RWPE2 (cell line): ENCODE measurements at regions not wholly inside any gene's neighbourhood (a gene's known extent, or its start where the extent isn't known, plus 50 kb on each side); places are given as distances from the start of the nearest gene placed in this dataset.
A peak's percentile ranks its signal among the peaks of the same experiment; 100 is the strongest.

Source experiments
- ATAC-seq: fragments of 200-7000 bp; cut with Tn5 transposase; 3 replicates; pipeline ENCODE4 v1.9.1; 2021; ENCODE audit warnings: low read depth
- DNase-seq: peaks from one replicate; pipeline ENCODE4 v3.0.0-alpha.2; 2020; ENCODE audit warnings: low spot score
- H3K27ac ChIP-seq: fragments of 450-650 bp; 2 replicates; pipeline ENCODE4 v1.5.1; 2017; ENCODE audit warnings: mild to moderate bottlenecking; ENCODE audit not compliant: poor library complexity, severe bottlenecking
- H3K27me3 ChIP-seq: fragments of 250-450 bp; sonication (Bioruptor Pico); 2 replicates; pipeline ENCODE4 v1.5.1; 2021; ENCODE audit warnings: mild to moderate bottlenecking, moderate library complexity; ENCODE audit not compliant: insufficient read depth, poor library complexity, severe bottlenecking
- H3K36me3 ChIP-seq: fragments of 250-450 bp; sonication (Bioruptor Pico); 2 replicates; pipeline ENCODE4 v1.5.1; 2020; ENCODE audit warnings: low read depth, mild to moderate bottlenecking, moderate library complexity
- H3K4me1 ChIP-seq: fragments of 250-450 bp; sonication (Bioruptor Pico); 2 replicates; pipeline ENCODE4 v1.5.1; 2021; ENCODE audit warnings: mild to moderate bottlenecking, moderate library complexity; ENCODE audit not compliant: insufficient read depth, poor library complexity, severe bottlenecking
- H3K4me3 ChIP-seq: fragments of 250-450 bp; sonication (Bioruptor Pico); 2 replicates; pipeline ENCODE4 v1.5.1; 2021; ENCODE audit warnings: mild to moderate bottlenecking, moderate library complexity; ENCODE audit not compliant: severe bottlenecking
- H3K9me3 ChIP-seq: fragments of 250-450 bp; sonication (Bioruptor Pico); 2 replicates; pipeline ENCODE4 v1.5.1; 2021; ENCODE audit warnings: mild to moderate bottlenecking, moderate library complexity; ENCODE audit not compliant: severe bottlenecking
- CTCF ChIP-seq: fragments of 450-650 bp; IDR thresholded peaks from one replicate; pipeline ENCODE4 v1.5.1; 2017; ENCODE audit warnings: mild to moderate bottlenecking, moderate library complexity; ENCODE audit not compliant: poor library complexity, severe bottlenecking

GRCh38 chr6:134374491-134375219 lies 56.7 kb upstream of the SGK1 start:
- no peak for TF ChIP-seq CTCF
- Histone ChIP-seq H3K4me1 (peaks cover 21% of the 10 kb centered on the region), H3K9me3 (no peaks in the 10 kb centered on the region), H3K36me3 (no peaks in the 10 kb centered on the region), H3K4me3 (no peak overlapping the region), H3K27ac (peak overlapping the region; percentile 1), H3K27me3 (no peaks in the 10 kb centered on the region)
- ATAC-seq (no peak), DNase-seq (no peak)

- no peaks in the 10 kb centered on the region for H3K27me3 ChIP-seq
- peak overlapping the region; percentile 35 for H3K27ac ChIP-seq
- DNase-seq (no peak), ATAC-seq (no peak)
- TF ChIP-seq CTCF: no peak
- peaks cover 15% of the 10 kb centered on the region for H3K4me1 ChIP-seq
- no peaks in the 10 kb centered on the region for H3K36me3 ChIP-seq
- no peak overlapping the region for H3K4me3 ChIP-seq
- H3K9me3 ChIP-seq: no peaks in the 10 kb centered on the region
Observed at GRCh38 chr6:134373993-134374392, 56.1 kb upstream of the SGK1 start.

GRCh38 chr6:134373282-134373922 lies 55.5 kb upstream of the SGK1 start:
- H3K4me3 ChIP-seq: no peak overlapping the region

GRCh38 chr6:134372603-134373281 lies 54.8 kb upstream of the SGK1 start:
- DNase-seq: no peak
- Histone ChIP-seq H3K4me1 (peaks cover 9% of the 10 kb centered on the region), H3K36me3 (no peaks in the 10 kb centered on the region), H3K9me3 (no peaks in the 10 kb centered on the region), H3K27ac (peak overlapping the region; percentile 35), H3K27me3 (no peaks in the 10 kb centered on the region), H3K4me3 (no peak overlapping the region)
- TF ChIP-seq CTCF: no peak
- no peak for ATAC-seq

More at GRCh38 chr6:134373282-134373922, 55.5 kb upstream of the SGK1 start:
- no peak for TF ChIP-seq CTCF
- Histone ChIP-seq H3K36me3 (no peaks in the 10 kb centered on the region), H3K9me3 (no peaks in the 10 kb centered on the region), H3K27ac (peak overlapping the region; percentile 35), H3K4me1 (peaks cover 9% of the 10 kb centered on the region), H3K27me3 (no peaks in the 10 kb centered on the region)
- no peak for DNase-seq
- peak; percentile 68 for ATAC-seq
